ENCODE measurements at regions not wholly inside any gene's neighbourhood (a gene's known extent, or its start where the extent isn't known, plus 50 kb on each side); places are given as distances from the start of the nearest gene placed in this dataset.

- TF ChIP-seq, protein P1, sequence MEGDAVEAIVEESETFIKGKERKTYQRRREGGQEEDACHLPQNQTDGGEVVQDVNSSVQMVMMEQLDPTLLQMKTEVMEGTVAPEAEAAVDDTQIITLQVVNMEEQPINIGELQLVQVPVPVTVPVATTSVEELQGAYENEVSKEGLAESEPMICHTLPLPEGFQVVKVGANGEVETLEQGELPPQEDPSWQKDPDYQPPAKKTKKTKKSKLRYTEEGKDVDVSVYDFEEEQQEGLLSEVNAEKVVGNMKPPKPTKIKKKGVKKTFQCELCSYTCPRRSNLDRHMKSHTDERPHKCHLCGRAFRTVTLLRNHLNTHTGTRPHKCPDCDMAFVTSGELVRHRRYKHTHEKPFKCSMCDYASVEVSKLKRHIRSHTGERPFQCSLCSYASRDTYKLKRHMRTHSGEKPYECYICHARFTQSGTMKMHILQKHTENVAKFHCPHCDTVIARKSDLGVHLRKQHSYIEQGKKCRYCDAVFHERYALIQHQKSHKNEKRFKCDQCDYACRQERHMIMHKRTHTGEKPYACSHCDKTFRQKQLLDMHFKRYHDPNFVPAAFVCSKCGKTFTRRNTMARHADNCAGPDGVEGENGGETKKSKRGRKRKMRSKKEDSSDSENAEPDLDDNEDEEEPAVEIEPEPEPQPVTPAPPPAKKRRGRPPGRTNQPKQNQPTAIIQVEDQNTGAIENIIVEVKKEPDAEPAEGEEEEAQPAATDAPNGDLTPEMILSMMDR (IDR thresholded peaks at IDR 0.05; ENCODE audit: extremely low read depth, missing control alignments): no peak
- DNase-seq (ENCODE audit: low spot score): no peak
Observed at GRCh38 chr11:76257074-76257719, 50.9 kb upstream of the WNT11 start.

DNA sequence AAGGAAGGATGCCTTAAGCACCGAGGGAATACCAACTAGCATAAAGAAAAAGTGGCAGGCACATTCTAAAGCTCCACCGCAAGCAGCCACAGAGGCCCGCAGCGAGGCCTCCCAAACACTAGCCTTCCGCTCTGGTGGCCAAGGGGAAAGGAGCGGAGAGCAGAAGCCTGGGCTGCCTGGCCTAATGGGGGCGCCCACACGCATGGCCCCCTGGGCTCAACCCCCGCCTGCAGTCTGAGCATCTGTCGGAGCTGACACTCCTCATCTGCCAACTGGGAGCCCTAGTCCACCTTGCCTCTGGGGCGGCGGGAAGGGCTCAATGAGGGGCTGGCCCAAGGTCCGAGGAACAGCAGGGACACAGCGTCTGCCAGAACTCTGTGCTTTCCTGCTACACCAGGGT is 50.1 kb upstream of the WNT11 start:
- no peak for DNase-seq (ENCODE audit: low spot score)
- TF ChIP-seq, protein P1 (IDR thresholded peaks at IDR 0.05; ENCODE audit: extremely low read depth, missing control alignments): no peak

Data from GM20000 (cell line).